HEK293T (cell line): ENCODE measurements at regions not wholly inside any gene's neighbourhood (a gene's known extent, or its start where the extent isn't known, plus 50 kb on each side); places are given as distances from the start of the nearest gene placed in this dataset.
"Not testable (repeated sequence)": the region's sequence is repeated elsewhere in the genome, so short reads cannot be mapped to it uniquely, and the experiment has no call there.

Source experiments
- CTCF ChIA-PET: fragments of 350-600 bp; formaldehyde crosslinking; extraction: SDS; loops from one replicate; lab custom pipeline; 2021; ENCODE audit warnings: antibody characterized with exemption, inconsistent platforms; lab: Yijun Ruan, JAX
- POLR2A ChIA-PET: fragments of 350-600 bp; formaldehyde crosslinking; extraction: SDS; loops from one replicate; lab custom pipeline; 2020; ENCODE audit warnings: antibody characterized with exemption, inconsistent platforms; lab: Yijun Ruan, JAX
- DNase-seq: peaks from one replicate; pipeline ENCODE4 v3.0.0; 2012; ENCODE audit warnings: mixed read lengths; ENCODE audit errors: extremely low spot score
- ARNT ChIP-seq: fragments of 450-650 bp; IDR thresholded peaks from 2 replicates; pipeline ENCODE4 v1.6.1; 2017; ENCODE audit warnings: mild to moderate bottlenecking
- BHLHE40 ChIP-seq: fragments of 450-650 bp; IDR thresholded peaks from 2 replicates; pipeline ENCODE4 v1.6.1; 2016; ENCODE audit warnings: mild to moderate bottlenecking, moderate library complexity, borderline replicate concordance
- CTBP1 ChIP-seq: fragments of 450-650 bp; IDR thresholded peaks from 2 replicates; pipeline ENCODE4 v1.6.1; 2016; ENCODE audit warnings: borderline replicate concordance
- ELF4 ChIP-seq: fragments of 450-650 bp; IDR thresholded peaks from 2 replicates; pipeline ENCODE4 v1.6.1; 2017; ENCODE audit warnings: antibody characterized with exemption
- FOXA1 ChIP-seq: fragments of 450-650 bp; IDR thresholded peaks from 2 replicates; pipeline ENCODE4 v1.6.1; 2016; ENCODE audit warnings: mild to moderate bottlenecking
- FOXK2 ChIP-seq: fragments of 450-650 bp; IDR thresholded peaks from 2 replicates; pipeline ENCODE4 v1.6.1; 2016; ENCODE audit warnings: mild to moderate bottlenecking
- FOXM1 ChIP-seq: fragments of 450-650 bp; IDR thresholded peaks from 2 replicates; pipeline ENCODE4 v1.6.1; 2017; ENCODE audit warnings: mild to moderate bottlenecking, borderline replicate concordance
- HDGF ChIP-seq: fragments of 450-650 bp; IDR thresholded peaks from 2 replicates; pipeline ENCODE4 v1.6.1; 2017; ENCODE audit warnings: antibody characterized with exemption, borderline replicate concordance
- L3MBTL2 ChIP-seq: fragments of 450-650 bp; conservative IDR thresholded peaks from 2 replicates; pipeline ENCODE4 v1.6.1; 2016; ENCODE audit warnings: mild to moderate bottlenecking
- LEF1 ChIP-seq: fragments of 450-650 bp; IDR thresholded peaks from 2 replicates; pipeline ENCODE4 v1.6.1; 2017; ENCODE audit warnings: mild to moderate bottlenecking, borderline replicate concordance
- NFRKB ChIP-seq: fragments of 450-650 bp; IDR thresholded peaks from 2 replicates; pipeline ENCODE4 v1.6.1; 2016; ENCODE audit warnings: mild to moderate bottlenecking, moderate library complexity
- PKNOX1 ChIP-seq: fragments of 450-650 bp; IDR thresholded peaks from 2 replicates; pipeline ENCODE4 v1.6.1; 2016
- SP1 ChIP-seq: fragments of 450-650 bp; IDR thresholded peaks from 2 replicates; pipeline ENCODE4 v1.6.1; 2017
- SUZ12 ChIP-seq: fragments of 450-650 bp; IDR thresholded peaks from 2 replicates; pipeline ENCODE4 v1.6.1; 2016; ENCODE audit warnings: mild to moderate bottlenecking
- TARDBP ChIP-seq: fragments of 450-650 bp; IDR thresholded peaks from 2 replicates; pipeline ENCODE4 v1.6.1; 2016
- ZNF384 ChIP-seq: fragments of 450-650 bp; IDR thresholded peaks from 2 replicates; pipeline ENCODE4 v1.6.1; 2016

GRCh38 chr11:45743556-45744468 lies 61.1 kb upstream of the SLC35C1 start:
- TF ChIP-seq SP1 (no peak), ELF4 (no peak), HDGF (no peak), FOXM1 (no peak), L3MBTL2 (no peak), SUZ12 (no peak), LEF1 (no peak), CTBP1 (no peak), BHLHE40 (no peak)
- ChIA-PET POLR2A (no interaction called here), CTCF (no interaction called here)
- no peak for DNase-seq

GRCh38 chr11:45741582-45741981 lies 63.4 kb upstream of the SLC35C1 start:
- CTCF ChIA-PET = no interaction called here
- POLR2A ChIA-PET = no interaction called here
- TF ChIP-seq ZNF384 (no peak), LEF1 (no peak)
- DNase-seq = no peak

- POLR2A ChIA-PET = no interaction called here
- TF ChIP-seq LEF1 (no peak), BHLHE40 (no peak), ZNF384 (no peak)
- CTCF ChIA-PET = no interaction called here
- no peak for DNase-seq
Measured at GRCh38 chr11:45741032-45741431, 63.9 kb upstream of the SLC35C1 start.

DNA sequence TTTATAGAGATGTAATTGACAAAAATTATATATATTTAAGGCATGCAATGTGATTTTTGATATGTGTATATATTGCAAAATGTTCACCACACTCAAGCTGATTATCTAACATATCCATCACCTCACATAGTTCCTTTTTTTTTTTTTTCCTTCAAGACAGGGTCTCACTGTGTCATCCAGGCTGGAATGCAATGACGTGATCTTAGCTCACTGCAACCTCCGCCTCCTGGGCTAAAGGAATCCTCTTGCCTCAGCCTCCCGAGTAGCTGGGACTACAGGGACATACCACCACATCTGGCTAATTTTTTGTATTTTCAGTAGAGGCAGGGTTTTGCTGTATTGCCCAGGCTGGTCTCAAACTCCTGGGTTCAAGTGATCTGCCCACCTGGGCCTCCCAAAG lies 65.1 kb upstream of the SLC35C1 start:
- DNase-seq = no peak
- POLR2A ChIA-PET = no interaction called here
- CTCF ChIA-PET = interaction anchor here (0.6 kb wide), 1 partner anchor 13 kb away, joined by 3 read pairs; no protein-coding TSS in a partner anchor
- TF ChIP-seq HDGF (no peak), CTBP1 (no peak), SUZ12 (no peak), ELF4 (no peak), BHLHE40 (no peak)

DNA sequence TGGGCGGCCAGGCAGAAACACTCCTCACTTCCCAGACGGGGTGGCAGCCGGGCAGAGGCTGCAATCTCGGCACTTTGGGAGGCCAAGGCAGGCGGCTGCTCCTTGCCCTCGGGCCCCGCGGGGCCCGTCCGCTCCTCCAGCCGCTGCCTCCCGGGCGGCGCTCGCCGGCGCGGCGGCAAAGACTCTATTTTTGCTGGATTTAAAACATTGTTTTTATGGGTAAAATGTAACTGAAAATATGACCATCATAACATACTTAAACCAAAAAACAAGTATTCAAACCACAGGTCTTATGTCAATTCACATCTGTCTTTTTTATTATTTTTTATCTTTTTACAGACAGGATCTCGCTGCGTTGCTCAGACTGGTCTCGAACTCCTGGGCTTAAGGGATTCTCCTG lies 65.9 kb upstream of the SLC35C1 start:
- CTCF ChIA-PET, POLR2A ChIA-PET: not testable (repeated sequence)

GRCh38 chr11:45738194-45738593 lies 66.8 kb upstream of the SLC35C1 start:
- POLR2A ChIA-PET = not testable (repeated sequence)

More for the DNA sequence above, 65.9 kb upstream of the SLC35C1 start:
- DNase-seq = not testable (repeated sequence)

DNA sequence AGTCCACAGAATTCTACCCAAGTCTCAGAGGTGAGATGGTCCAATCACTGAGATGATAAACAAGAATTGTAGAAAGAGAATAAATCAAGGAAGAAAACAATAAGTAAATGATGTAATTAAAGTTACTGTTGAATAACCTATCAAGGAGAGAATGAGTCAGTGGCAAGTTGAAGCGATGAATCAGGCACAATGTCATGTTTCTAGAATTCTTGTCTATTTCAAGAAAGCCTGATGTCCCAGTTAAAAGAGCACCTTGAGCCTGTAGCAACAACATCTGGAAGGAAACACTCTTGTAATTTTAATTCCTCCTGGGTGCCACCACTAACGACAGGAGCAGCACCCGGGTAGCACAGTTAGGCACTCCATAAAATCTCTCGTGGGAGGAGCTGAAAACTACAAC lies 67.9 kb upstream of the SLC35C1 start:
- ChIA-PET POLR2A (no interaction called here), CTCF (no interaction called here)
- no peak for TF ChIP-seq FOXK2
- TF ChIP-seq ZNF384 = no peak
- no peak for TF ChIP-seq L3MBTL2
- TF ChIP-seq BHLHE40 = no peak
- TF ChIP-seq FOXA1 = no peak
- TF ChIP-seq HDGF = no peak
- no peak for TF ChIP-seq NFRKB
- TF ChIP-seq LEF1 = no peak
- TF ChIP-seq ARNT = no peak
- DNase-seq = no peak

More at GRCh38 chr11:45738194-45738593, 66.8 kb upstream of the SLC35C1 start:
- DNase-seq, CTCF ChIA-PET: not testable (repeated sequence)

GRCh38 chr11:45736424-45736823 lies 68.5 kb upstream of the SLC35C1 start:
- ChIA-PET POLR2A (no interaction called here), CTCF (no interaction called here)
- DNase-seq = no peak
- TF ChIP-seq FOXA1 (no peak), ZNF384 (no peak), LEF1 (no peak), SUZ12 (no peak), ARNT (no peak), L3MBTL2 (no peak), CTBP1 (no peak), FOXM1 (no peak), HDGF (no peak), FOXK2 (no peak), SP1 (no peak), PKNOX1 (no peak), TARDBP (no peak), NFRKB (no peak), ELF4 (no peak), BHLHE40 (no peak)
